ENCODE measurements at regions not wholly inside any gene's neighbourhood (a gene's known extent, or its start where the extent isn't known, plus 50 kb on each side); places are given as distances from the start of the nearest gene placed in this dataset.
"Not testable (repeated sequence)": the region's sequence is repeated elsewhere in the genome, so short reads cannot be mapped to it uniquely, and the experiment has no call there.

DNA sequence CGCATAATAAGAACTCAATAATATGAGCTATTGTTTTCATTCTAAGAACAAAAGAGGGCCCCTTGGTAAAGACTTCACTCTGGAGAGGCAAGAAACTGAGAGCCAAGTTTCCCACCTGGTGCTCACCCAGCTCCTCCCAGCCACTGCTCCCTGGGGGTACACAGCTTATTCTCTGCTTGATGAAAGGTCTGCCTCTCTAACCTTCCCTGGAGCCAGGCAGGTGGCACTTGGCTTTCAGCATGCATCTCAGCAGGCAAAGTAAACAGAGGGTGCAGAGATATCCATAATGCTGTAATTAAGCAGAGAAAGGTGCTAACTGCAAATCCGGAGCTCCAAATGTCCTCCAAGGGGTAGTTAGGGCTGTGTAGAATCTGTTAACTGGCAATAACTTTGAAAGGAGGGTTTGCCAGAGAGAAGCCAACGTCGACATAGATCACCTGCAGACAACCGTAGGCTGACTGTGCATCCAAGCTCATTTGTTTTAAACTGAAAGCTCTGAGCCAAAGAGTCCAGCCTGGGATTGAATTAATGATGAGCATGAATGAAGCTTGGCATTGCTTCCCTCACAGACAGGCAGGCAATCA is 159.6 kb upstream of the PROK2 start:
- Histone ChIP-seq H3K27me3 (ENCODE audit: control insufficient read depth, insufficient read depth, low read length) (no peaks in the 10 kb centered on the region), H3K4me3 (ENCODE audit: low read length) (no peak overlapping the region), H3K27ac (ENCODE audit: low read length) (no peak overlapping the region), H3K36me3 (ENCODE audit: control insufficient read depth, insufficient read depth, low read length) (no peaks in the 10 kb centered on the region), H3K9me3 (ENCODE audit: control insufficient read depth, insufficient read depth, low read length) (no peaks in the 10 kb centered on the region), H3K4me1 (ENCODE audit: control insufficient read depth, insufficient read depth, low read length) (no peaks in the 10 kb centered on the region)
- no CpG with 5 or more reads among the region's 5 CpGs for WGBS (ENCODE audit: insufficient coverage, insufficient read length)
- DNase-seq (ENCODE audit: low read depth, low spot score), result no peak

DNA sequence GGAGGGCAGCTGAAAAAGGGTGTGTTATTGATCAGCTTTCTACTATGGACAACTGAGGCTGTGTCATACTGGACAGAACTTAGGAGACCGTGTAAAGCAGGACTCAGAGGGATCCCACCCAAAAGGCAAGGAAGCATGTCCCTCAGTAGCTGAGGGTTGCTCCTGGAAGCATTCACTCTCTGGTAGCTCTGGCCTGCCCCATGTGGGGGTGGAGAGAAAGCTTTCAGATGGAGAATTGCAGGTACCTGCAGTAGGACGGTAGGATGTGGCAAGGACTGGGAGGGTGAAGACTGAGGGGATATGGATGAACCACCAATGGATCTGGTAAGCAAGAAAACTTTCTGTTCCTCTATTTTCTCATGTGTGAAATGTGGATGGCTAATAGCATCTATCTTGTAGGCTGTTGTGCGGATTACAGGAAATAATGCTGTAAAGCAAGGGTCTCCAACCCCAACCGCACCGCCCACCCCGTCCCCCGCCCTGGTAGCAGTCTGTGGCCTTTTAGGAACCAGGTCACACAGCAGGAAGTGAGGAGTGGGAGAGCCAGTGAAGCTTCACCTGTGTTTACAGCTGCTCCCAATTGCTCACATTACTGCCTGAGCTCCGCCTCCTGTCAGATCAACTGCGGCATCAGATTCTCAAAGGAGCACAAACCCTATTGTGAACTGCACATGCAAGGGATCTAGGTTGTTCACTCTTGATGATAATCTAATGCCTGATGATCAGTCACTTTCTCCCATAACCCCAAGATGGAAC is 157.7 kb upstream of the PROK2 start:
- Histone ChIP-seq H3K27ac (ENCODE audit: low read length) (no peak overlapping the region), H3K4me1 (ENCODE audit: control insufficient read depth, insufficient read depth, low read length) (no peaks in the 10 kb centered on the region), H3K27me3 (ENCODE audit: control insufficient read depth, insufficient read depth, low read length) (no peaks in the 10 kb centered on the region), H3K9me3 (ENCODE audit: control insufficient read depth, insufficient read depth, low read length) (no peaks in the 10 kb centered on the region), H3K36me3 (ENCODE audit: control insufficient read depth, insufficient read depth, low read length) (no peaks in the 10 kb centered on the region), H3K4me3 (ENCODE audit: low read length) (no peak overlapping the region)
- no CpG with 5 or more reads among the region's 9 CpGs for WGBS (ENCODE audit: insufficient coverage, insufficient read length)
- no peak for DNase-seq (ENCODE audit: low read depth, low spot score)

DNA sequence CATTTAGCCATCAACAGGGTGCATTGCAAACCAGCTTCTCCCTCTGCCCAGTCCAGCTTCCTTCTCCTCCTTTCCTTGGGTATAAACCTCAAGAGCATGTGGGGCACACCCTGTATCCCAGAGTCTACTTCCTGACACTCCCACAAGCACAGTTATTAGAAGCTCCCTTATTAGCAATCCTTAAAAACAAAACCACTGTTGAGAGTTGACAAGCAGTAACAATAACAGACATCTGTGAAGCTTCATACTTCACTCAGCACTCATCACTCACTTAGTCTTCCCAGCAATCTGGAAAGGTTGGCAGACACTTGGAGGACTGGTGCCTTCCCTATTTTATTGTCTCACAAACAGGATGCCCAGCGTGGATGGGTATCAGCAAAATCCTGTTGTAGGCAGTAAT is 155.5 kb upstream of the PROK2 start:
- no peak for DNase-seq (ENCODE audit: low read depth, low spot score)
- H3K27ac ChIP-seq (ENCODE audit: low read length), result no peak overlapping the region
- WGBS (ENCODE audit: insufficient coverage, insufficient read length), result no CpG with 5 or more reads among the region's 1 CpG
- H3K9me3 ChIP-seq (ENCODE audit: control insufficient read depth, insufficient read depth, low read length), result no peaks in the 10 kb centered on the region
- no peaks in the 10 kb centered on the region for H3K36me3 ChIP-seq (ENCODE audit: control insufficient read depth, insufficient read depth, low read length)
- no peaks in the 10 kb centered on the region for H3K27me3 ChIP-seq (ENCODE audit: control insufficient read depth, insufficient read depth, low read length)
- no peaks in the 10 kb centered on the region for H3K4me1 ChIP-seq (ENCODE audit: control insufficient read depth, insufficient read depth, low read length)
- no peak overlapping the region for H3K4me3 ChIP-seq (ENCODE audit: low read length)

DNA sequence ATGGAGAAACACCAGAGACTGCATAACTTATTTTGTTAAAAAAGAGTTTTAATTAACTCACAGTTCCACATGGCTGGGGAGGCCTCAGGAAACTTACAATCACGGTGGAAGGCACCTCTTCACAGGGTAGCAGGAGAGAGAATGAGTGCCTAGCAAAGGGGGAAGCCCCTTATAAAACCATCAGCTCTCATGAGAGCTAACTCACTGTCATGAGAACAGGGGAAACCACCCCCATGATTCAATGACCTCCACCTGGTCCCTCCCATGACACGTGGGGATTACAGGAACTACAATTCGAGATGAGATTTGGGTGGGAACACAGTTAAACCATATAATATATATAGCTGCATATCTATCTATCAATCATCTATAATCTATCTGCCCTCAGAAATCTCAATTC is 153.1 kb upstream of the PROK2 start:
- not testable (repeated sequence) for DNase-seq (ENCODE audit: low read depth, low spot score)
- WGBS (ENCODE audit: insufficient coverage, insufficient read length), result no CpG with 5 or more reads among the region's 3 CpGs

DNA sequence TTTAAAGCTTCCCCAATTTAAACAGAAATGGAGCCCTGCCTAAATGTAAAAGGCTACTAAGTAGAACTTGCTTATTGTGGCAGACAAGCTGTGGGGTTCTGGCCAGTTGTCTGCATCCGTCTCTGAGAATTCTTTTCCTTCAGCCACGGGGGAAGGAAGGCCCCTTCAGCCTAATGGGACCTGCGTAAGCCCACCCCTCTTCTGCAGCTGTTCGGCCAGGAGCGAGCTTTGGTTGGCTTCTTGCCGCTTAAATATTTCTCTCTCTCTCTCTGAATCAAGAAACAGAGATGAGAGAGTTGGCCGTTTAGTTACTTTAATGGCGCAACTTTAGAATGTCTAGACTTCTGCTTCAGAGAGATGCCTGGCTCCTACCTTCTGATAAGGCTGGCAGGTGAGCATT is 151.7 kb upstream of the PROK2 start:
- Histone ChIP-seq H3K36me3 (ENCODE audit: control insufficient read depth, insufficient read depth, low read length) (no peaks in the 10 kb centered on the region), H3K9me3 (ENCODE audit: control insufficient read depth, insufficient read depth, low read length) (no peaks in the 10 kb centered on the region)
- WGBS (ENCODE audit: insufficient coverage, insufficient read length), result no CpG with 5 or more reads among the region's 8 CpGs

More for the DNA sequence above, 153.1 kb upstream of the PROK2 start:
- H3K36me3 ChIP-seq (ENCODE audit: control insufficient read depth, insufficient read depth, low read length); H3K4me1 ChIP-seq (ENCODE audit: control insufficient read depth, insufficient read depth, low read length); H3K27ac ChIP-seq (ENCODE audit: low read length); H3K9me3 ChIP-seq (ENCODE audit: control insufficient read depth, insufficient read depth, low read length); H3K4me3 ChIP-seq (ENCODE audit: low read length); H3K27me3 ChIP-seq (ENCODE audit: control insufficient read depth, insufficient read depth, low read length): not testable (repeated sequence)

DNA sequence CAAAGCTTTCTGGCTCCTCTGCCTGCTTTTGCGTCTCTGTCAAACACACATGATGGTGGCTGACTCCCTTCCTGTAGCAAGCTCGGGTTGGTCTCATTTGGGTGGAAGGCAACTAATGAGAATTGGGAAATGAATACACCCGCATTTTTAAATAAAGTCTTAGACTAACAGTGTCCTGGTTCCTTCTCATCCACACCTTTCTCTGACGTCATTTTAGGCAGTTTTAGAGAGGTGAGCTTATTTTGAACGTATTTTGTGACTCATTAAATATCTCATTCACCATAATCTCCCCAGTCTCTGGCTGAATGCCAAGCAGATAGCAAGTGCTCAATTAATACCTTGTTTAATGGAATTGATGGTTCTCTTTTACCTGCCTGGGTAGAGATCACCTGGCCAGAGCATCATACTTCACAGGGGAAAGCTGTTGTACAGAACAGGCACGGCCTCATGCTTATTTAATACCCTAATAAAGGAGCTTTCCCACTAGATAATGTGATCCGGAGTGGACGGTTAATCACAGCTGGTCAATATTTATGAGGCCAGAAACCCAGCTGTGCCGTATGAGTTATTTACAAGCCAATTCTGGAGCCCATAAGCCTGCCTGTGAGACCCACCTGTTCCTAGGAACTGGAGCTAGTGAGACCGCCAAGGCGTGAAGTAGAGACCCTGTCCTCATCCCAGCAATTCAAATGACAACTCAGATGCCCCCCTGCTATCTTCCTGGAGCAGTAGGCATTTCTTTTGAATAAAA is 149.7 kb upstream of the PROK2 start:
- Histone ChIP-seq H3K27ac (ENCODE audit: low read length) (no peak overlapping the region), H3K4me3 (ENCODE audit: low read length) (no peak overlapping the region), H3K36me3 (ENCODE audit: control insufficient read depth, insufficient read depth, low read length) (no peaks in the 10 kb centered on the region), H3K27me3 (ENCODE audit: control insufficient read depth, insufficient read depth, low read length) (no peaks in the 10 kb centered on the region), H3K9me3 (ENCODE audit: control insufficient read depth, insufficient read depth, low read length) (no peaks in the 10 kb centered on the region), H3K4me1 (ENCODE audit: control insufficient read depth, insufficient read depth, low read length) (peaks cover 4% of the 10 kb centered on the region; the same call in 1 of the 2 replicates)
- no CpG with 5 or more reads among the region's 11 CpGs for WGBS (ENCODE audit: insufficient coverage, insufficient read length)
- DNase-seq (ENCODE audit: low read depth, low spot score), result no peak

More for the DNA sequence above, 151.7 kb upstream of the PROK2 start:
- H3K4me3 ChIP-seq (ENCODE audit: low read length), result no peak overlapping the region
- H3K4me1 ChIP-seq (ENCODE audit: control insufficient read depth, insufficient read depth, low read length), result no peaks in the 10 kb centered on the region
- DNase-seq (ENCODE audit: low read depth, low spot score), result no peak
- H3K27me3 ChIP-seq (ENCODE audit: control insufficient read depth, insufficient read depth, low read length), result no peaks in the 10 kb centered on the region
- no peak overlapping the region for H3K27ac ChIP-seq (ENCODE audit: low read length)

DNA sequence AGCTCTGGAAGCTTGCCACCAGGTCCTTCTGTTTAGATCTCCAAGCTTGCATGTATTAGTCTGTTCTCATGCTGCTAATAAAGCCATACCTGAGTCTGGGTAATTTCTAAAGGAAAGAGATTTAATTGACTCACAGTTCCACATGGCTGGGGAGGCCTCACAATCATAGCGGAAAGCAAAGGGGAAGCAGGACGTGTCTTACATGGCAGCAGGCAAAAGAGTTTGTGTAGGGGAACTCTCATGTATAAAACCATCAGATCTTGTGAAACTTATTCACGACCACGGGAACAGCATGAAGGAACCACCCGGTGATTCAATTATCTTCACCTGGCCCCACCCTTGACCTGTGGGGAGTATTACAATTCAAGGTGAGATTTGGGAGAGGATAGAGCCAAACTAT is 147.0 kb upstream of the PROK2 start:
- DNase-seq (ENCODE audit: low read depth, low spot score), result no peak
- Histone ChIP-seq H3K9me3 (ENCODE audit: control insufficient read depth, insufficient read depth, low read length) (no peaks in the 10 kb centered on the region), H3K4me1 (ENCODE audit: control insufficient read depth, insufficient read depth, low read length) (peaks cover 4% of the 10 kb centered on the region; the same call in 1 of the 2 replicates), H3K27me3 (ENCODE audit: control insufficient read depth, insufficient read depth, low read length) (no peaks in the 10 kb centered on the region), H3K4me3 (ENCODE audit: low read length) (no peak overlapping the region), H3K36me3 (ENCODE audit: control insufficient read depth, insufficient read depth, low read length) (no peaks in the 10 kb centered on the region), H3K27ac (ENCODE audit: low read length) (no peak overlapping the region)
- no CpG with 5 or more reads among the region's 5 CpGs for WGBS (ENCODE audit: insufficient coverage, insufficient read length)

DNA sequence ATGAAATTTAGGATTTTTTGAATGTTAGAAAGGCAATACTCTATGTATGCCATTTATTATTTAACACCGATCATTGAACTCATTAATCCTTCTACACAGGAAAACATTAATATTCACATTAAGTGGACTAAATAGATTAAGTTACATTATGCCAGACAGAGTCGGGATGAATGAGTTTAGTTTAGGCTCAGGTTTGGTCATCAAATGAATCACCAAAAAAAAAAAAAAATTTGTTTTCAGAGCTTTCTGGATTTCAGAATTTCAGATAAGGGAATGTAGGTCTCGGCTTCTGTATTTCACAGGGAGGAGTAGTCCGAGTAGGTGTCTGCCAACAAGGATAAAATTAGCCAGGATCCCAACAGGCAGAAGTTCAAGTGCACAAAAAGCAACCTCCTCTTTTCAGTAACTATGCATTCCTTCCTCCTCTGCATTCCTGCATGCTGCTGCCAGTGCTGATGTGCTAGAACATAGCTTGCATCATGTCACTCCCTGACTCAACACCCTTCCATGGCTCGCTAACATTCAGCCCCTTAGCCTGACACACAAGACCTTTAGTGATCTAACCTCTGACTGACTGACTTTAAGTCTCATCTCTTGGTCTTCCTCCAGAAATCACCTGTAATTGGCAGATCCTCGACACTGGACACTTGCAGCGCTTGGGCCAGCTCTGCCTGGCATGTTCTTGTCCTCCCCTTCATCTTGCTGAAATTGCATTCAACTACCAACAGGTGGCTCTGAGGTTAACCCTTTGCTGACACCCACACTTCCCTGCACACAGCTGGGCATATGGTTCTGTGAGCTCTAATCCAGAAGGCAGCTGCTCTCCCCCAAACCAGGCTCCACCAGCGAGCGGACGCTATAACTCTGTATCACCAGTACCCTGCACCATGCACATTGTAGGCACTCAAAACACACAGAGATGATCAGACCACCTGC is 145.4 kb upstream of the PROK2 start:
- H3K4me1 ChIP-seq (ENCODE audit: control insufficient read depth, insufficient read depth, low read length), result peaks cover 11% of the 10 kb centered on the region; the same call in 1 of the 2 replicates
- no CpG with 5 or more reads among the region's 10 CpGs for WGBS (ENCODE audit: insufficient coverage, insufficient read length)
- H3K36me3 ChIP-seq (ENCODE audit: control insufficient read depth, insufficient read depth, low read length), result no peaks in the 10 kb centered on the region
- peak; percentile 45 for DNase-seq (ENCODE audit: low read depth, low spot score)
- H3K27ac ChIP-seq (ENCODE audit: low read length), result no peak overlapping the region
- no peaks in the 10 kb centered on the region for H3K9me3 ChIP-seq (ENCODE audit: control insufficient read depth, insufficient read depth, low read length)
- H3K27me3 ChIP-seq (ENCODE audit: control insufficient read depth, insufficient read depth, low read length), result no peaks in the 10 kb centered on the region
- H3K4me3 ChIP-seq (ENCODE audit: low read length), result no peak overlapping the region

DNA sequence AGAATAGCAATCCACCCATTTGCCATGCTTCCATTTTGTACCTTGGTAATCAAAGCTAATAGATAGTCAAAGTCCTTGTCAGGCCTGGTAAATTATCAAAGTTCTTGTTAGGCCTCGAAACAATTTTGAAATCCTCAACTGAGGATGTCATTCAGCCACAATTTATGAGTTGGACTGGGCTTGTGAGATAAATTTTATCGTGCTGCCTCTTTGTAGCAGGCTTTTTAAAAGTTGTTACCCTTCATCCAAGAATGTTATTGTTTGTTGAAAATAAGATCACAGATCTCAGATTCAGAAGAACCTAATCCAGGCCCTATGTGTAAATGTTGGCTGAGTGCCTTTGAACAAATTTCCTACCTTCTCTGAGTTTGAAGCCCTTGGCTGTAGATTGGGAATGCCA is 143.3 kb upstream of the PROK2 start:
- no peaks in the 10 kb centered on the region for H3K36me3 ChIP-seq (ENCODE audit: control insufficient read depth, insufficient read depth, low read length)
- H3K9me3 ChIP-seq (ENCODE audit: control insufficient read depth, insufficient read depth, low read length), result no peaks in the 10 kb centered on the region
- H3K4me1 ChIP-seq (ENCODE audit: control insufficient read depth, insufficient read depth, low read length), result peaks cover 15% of the 10 kb centered on the region; the same call in 1 of the 2 replicates
- WGBS (ENCODE audit: insufficient coverage, insufficient read length), result no CpG with 5 or more reads among the region's 2 CpGs
- no peak overlapping the region for H3K27ac ChIP-seq (ENCODE audit: low read length)
- no peak overlapping the region for H3K4me3 ChIP-seq (ENCODE audit: low read length)
- DNase-seq (ENCODE audit: low read depth, low spot score), result no peak
- H3K27me3 ChIP-seq (ENCODE audit: control insufficient read depth, insufficient read depth, low read length), result no peaks in the 10 kb centered on the region

Measured in iPS DF 6.9 (cell line).